C4-2B (cell line): ENCODE measurements at regions not wholly inside any gene's neighbourhood (a gene's known extent, or its start where the extent isn't known, plus 50 kb on each side); places are given as distances from the start of the nearest gene placed in this dataset.

Experiments used
- CTCF ChIP-seq: fragments of 450-650 bp; conservative IDR thresholded peaks from 2 replicates; pipeline ENCODE4 v1.5.1; 2017; ENCODE audit warnings: mild to moderate bottlenecking
- ZFX ChIP-seq: fragments of 450-650 bp; IDR thresholded peaks from 2 replicates; pipeline ENCODE4 v1.6.1; 2017

GRCh38 chr3:180836766-180837165, 75.7 kb upstream of the FXR1 start:
- TF ChIP-seq CTCF, result no peak
- no peak for TF ChIP-seq ZFX
